ENCODE measurements at regions not wholly inside any gene's neighbourhood (a gene's known extent, or its start where the extent isn't known, plus 50 kb on each side); places are given as distances from the start of the nearest gene placed in this dataset.

- no peak for TF ChIP-seq EZH2 (IDR thresholded peaks at IDR 0.05; ENCODE audit: borderline replicate concordance, low read depth, low read length, severe bottlenecking)
- TF ChIP-seq, protein P1, sequence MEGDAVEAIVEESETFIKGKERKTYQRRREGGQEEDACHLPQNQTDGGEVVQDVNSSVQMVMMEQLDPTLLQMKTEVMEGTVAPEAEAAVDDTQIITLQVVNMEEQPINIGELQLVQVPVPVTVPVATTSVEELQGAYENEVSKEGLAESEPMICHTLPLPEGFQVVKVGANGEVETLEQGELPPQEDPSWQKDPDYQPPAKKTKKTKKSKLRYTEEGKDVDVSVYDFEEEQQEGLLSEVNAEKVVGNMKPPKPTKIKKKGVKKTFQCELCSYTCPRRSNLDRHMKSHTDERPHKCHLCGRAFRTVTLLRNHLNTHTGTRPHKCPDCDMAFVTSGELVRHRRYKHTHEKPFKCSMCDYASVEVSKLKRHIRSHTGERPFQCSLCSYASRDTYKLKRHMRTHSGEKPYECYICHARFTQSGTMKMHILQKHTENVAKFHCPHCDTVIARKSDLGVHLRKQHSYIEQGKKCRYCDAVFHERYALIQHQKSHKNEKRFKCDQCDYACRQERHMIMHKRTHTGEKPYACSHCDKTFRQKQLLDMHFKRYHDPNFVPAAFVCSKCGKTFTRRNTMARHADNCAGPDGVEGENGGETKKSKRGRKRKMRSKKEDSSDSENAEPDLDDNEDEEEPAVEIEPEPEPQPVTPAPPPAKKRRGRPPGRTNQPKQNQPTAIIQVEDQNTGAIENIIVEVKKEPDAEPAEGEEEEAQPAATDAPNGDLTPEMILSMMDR (IDR thresholded peaks at IDR 0.05; ENCODE audit: borderline replicate concordance, extremely low read depth, low read length, poor library complexity, severe bottlenecking) = no peak
Observed at GRCh38 chr21:25496825-25497482, 110.3 kb downstream of the MRPL39 start.

Data from DND-41 (cell line).